ENCODE measurements at regions not wholly inside any gene's neighbourhood (a gene's known extent, or its start where the extent isn't known, plus 50 kb on each side); places are given as distances from the start of the nearest gene placed in this dataset.

GRCh38 chr17:5669191-5669590 lies 84.9 kb upstream of the NLRP1 start:
- no peaks in the 10 kb centered on the region for H3K9me3 ChIP-seq
- H3K27me3 ChIP-seq = no peaks in the 10 kb centered on the region

GRCh38 chr17:5672141-5672540 lies 87.8 kb upstream of the NLRP1 start:
- Histone ChIP-seq H3K9me3 (no peaks in the 10 kb centered on the region), H3K27me3 (no peaks in the 10 kb centered on the region), H3K4me3 (no peak overlapping the region), H3K36me3 (no peaks in the 10 kb centered on the region), H3K27ac (no peak overlapping the region), H3K4me1 (no peaks in the 10 kb centered on the region)
- no peak for TF ChIP-seq CTCF (IDR thresholded peaks at IDR 0.05)
- DNase-seq (ENCODE audit: low spot score) = no peak

More at GRCh38 chr17:5669191-5669590, 84.9 kb upstream of the NLRP1 start:
- Histone ChIP-seq H3K4me3 (no peak overlapping the region), H3K36me3 (no peaks in the 10 kb centered on the region), H3K4me1 (no peaks in the 10 kb centered on the region), H3K27ac (no peak overlapping the region)
- no peak for DNase-seq (ENCODE audit: low spot score)
- TF ChIP-seq CTCF (IDR thresholded peaks at IDR 0.05) = no peak

GRCh38 chr17:5672815-5673430 lies 88.6 kb upstream of the NLRP1 start:
- Histone ChIP-seq H3K4me3 (no peak overlapping the region), H3K27me3 (no peaks in the 10 kb centered on the region), H3K9me3 (no peaks in the 10 kb centered on the region), H3K4me1 (no peaks in the 10 kb centered on the region), H3K27ac (no peak overlapping the region), H3K36me3 (no peaks in the 10 kb centered on the region)
- DNase-seq (ENCODE audit: low spot score) = no peak
- TF ChIP-seq CTCF (IDR thresholded peaks at IDR 0.05) = no peak

GRCh38 chr17:5675625-5676421 lies 91.5 kb upstream of the NLRP1 start:
- Histone ChIP-seq H3K36me3 (no peaks in the 10 kb centered on the region), H3K4me1 (no peaks in the 10 kb centered on the region), H3K4me3 (no peak overlapping the region), H3K9me3 (no peaks in the 10 kb centered on the region), H3K27ac (no peak overlapping the region), H3K27me3 (no peaks in the 10 kb centered on the region)
- DNase-seq (ENCODE audit: low spot score) = no peak
- no peak for TF ChIP-seq CTCF (IDR thresholded peaks at IDR 0.05)

- Histone ChIP-seq H3K9me3 (no peaks in the 10 kb centered on the region), H3K4me1 (no peaks in the 10 kb centered on the region), H3K4me3 (no peak overlapping the region), H3K36me3 (no peaks in the 10 kb centered on the region), H3K27ac (no peak overlapping the region), H3K27me3 (no peaks in the 10 kb centered on the region)
- DNase-seq (ENCODE audit: low spot score) = no peak
- TF ChIP-seq CTCF (IDR thresholded peaks at IDR 0.05) = no peak
Measured at GRCh38 chr17:5677620-5678019, 93.3 kb upstream of the NLRP1 start.

Data from right atrium auricular region (tissue), 2 donors.